Stimulated activated CD8-positive, alpha-beta memory T cell treated with anti-CD3 and anti-CD28 coated beads, Interleukin-15, amount 100 ng/mL, for 1 hour (primary cell): ENCODE measurements at regions not wholly inside any gene's neighbourhood (a gene's known extent, or its start where the extent isn't known, plus 50 kb on each side); places are given as distances from the start of the nearest gene placed in this dataset.
"Not testable (repeated sequence)": the region's sequence is repeated elsewhere in the genome, so short reads cannot be mapped to it uniquely, and the experiment has no call there.

Experiments
- DNase-seq: peaks from one replicate; pipeline ENCODE4 v3.0.0-alpha.2; 2020; ENCODE audit warnings: low read depth

DNA sequence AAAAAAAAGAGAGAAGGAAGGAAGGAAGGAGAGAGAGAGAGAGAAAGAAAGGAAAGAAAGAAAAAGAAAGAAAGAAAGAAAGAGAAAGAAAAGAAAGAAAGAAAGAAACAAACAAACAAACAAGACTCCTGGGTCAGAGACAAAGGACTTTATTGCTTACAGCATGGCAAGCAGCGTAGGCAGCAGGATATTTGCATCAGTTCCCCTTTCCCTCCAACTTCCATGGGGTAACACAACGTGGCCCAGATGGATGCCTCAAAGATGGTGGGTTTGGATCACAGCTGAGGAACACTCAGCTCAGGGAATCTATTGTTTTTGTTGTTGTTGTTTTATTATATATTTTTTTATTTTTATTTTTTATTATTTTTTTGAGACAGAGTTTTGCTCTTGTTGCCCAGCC is 128.5 kb upstream of the VKORC1L1 start:
- DNase-seq, result no peak

DNA sequence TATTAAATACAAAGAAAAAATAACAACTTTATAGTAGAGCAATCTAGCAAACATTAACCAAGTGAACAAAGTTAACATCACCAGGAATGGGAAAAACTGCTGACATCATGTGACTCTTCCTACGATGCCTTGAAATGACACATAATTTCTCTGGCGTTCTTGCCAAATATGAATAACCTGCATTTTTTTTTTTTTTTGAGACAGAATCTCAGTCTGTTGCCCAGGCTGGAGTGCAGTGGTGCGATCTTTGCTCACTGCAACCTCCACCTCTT is 126.5 kb upstream of the VKORC1L1 start:
- DNase-seq, result no peak

DNA sequence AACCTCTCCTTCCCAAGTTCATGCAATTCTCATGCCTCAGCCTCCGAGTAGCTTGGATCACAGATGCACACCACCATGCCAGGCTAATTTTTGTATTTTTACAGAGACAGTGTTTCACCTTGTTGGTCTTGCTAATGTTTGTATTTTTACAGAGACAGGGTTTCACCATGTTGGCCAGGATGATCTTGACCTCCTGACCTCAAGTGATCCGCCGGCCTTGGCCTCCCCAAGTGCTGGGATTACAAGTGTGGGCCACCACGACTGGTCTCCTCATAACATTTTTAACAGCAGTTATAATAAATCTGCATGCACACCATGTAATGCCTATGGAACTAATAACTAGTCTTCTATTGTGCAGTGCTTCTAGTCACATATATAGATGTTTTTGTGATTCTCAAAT is 123.8 kb upstream of the VKORC1L1 start:
- no peak for DNase-seq

DNA sequence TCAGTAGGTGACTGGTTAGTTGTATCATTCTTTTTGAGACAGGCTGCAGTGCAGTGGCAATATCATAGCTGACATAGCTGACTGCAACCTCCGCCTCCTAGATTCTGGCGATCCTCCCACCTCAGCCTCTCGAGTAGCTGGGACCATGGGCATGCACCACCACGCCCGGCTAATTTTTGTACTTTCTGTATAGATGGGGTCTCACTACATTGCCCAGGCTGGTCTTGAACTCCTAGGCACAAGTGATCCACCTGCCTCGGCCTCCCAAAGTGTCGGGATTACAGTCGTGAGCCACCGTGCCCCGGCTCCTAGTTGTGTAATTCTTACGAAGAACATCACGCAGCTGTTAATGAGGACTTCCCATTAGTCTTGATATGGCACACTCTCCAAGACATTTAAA is 123.4 kb upstream of the VKORC1L1 start:
- DNase-seq, result no peak

DNA sequence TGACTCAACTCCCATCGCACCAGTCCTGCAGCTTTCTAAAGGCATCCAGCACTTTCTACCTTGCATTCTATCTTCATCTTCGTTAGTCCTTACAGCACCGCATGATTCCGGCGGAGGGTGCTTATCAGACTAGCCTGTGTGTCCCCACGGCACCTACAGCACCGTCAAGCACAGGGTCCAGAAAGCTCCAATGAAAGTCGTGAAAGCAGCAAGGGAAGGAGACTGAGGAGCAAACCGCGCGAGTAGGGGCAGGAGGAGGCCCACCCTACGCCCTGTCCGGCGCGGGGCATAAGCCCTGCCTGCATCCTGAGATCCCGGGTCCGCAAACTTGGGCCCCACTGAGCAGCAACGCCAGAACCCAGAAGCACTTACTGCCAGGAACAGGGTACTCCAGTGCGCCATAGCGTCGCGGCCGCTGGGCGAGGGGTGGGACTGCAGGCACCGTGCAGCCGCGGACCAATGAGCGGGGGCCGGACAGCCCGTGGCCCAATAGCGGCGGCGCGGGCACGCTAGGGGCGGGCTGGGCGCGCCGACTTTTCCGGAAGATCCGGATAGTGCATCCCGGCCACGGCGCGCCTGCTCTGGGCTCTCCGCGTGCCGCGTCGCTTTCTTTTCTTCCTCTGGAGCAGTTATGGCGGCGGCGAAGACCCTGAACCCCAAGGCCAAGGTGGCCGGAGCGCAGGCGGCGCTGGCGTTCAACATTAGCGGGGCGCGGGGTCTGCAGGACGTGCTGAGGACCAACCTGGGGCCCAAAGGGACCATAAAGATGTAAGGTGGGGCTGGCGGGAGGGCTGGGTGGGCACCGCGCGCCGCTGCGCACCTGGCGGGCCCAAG is 122.1 kb upstream of the VKORC1L1 start:
- DNase-seq, result peak; percentile 63

DNA sequence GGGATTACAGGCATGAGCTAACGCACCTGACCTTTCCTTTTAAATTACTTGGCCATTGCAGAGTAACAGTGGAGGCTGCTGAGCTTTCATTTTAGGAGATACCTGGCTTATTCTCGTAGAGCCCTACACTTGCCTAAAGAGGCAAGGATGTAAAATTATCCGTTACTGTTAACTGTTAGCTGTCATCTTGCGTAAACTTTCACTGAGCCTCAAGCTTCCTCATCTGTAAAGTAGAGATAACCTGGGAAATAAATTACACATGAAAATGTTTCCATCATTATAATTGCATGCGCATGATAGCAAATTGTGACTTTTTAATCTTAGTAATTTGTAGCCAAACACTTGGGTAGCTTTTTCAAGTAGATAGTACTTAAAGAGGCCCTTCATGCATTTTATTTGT is 118.8 kb upstream of the VKORC1L1 start:
- DNase-seq, result not testable (repeated sequence)

DNA sequence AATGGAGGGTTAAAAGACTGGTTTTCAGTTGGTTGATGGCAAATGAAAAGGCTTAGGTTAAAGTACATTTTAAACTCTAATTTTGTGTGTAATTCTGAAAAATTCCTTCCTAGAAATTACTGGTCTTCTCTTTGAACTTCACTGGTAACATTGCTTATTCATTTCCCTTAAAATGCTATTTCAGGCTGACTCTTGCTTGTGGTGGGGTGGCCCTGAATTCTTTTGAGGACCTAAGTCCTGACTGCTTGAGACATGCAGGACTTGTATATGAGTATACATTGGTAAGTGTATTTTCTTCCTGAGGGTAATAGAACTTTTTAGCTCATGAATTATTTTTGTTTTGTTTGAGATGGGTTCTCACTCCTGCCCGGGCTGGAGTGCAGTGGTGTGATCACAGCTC is 113.9 kb upstream of the VKORC1L1 start:
- DNase-seq, result not testable (repeated sequence)

DNA sequence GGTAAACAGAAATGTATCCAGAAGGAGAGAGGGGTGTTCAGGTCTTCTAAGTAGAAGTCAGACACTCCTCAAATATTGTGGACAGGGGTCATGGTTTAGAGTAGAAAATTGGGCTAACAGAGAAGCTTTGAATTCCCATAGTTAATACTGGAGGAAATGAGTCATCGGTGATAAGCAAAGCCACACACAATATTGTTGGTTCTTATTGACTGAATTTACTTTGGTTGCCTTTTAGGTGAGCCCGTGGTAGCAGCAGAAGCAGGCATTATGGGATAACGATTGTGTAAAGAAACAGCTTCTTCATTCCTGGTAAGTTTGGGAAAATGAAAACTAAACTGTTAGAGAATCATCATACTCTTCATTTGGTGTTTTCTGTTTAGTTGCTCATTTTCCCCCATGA is 110.2 kb upstream of the VKORC1L1 start:
- DNase-seq, result not testable (repeated sequence)

DNA sequence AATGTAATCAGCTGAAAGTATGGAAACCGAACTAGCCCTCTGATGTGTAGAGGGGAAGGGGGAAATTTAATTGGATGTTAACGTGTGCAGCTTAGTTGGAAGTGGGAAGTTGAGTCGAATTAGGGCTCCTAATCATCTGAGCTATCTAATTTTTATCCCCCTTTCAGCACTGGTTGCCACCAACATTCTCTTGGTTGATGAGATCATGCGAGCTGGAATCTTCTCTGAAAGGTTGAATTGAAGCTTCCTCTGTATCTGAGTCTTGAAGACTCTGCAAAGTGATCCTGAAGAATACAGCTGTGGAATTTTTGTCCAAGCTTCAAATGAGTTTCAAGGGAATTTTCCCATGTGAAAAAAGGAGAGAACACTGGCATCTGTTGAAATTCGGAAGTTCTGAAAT is 109.8 kb upstream of the VKORC1L1 start:
- DNase-seq, result not testable (repeated sequence)

DNA sequence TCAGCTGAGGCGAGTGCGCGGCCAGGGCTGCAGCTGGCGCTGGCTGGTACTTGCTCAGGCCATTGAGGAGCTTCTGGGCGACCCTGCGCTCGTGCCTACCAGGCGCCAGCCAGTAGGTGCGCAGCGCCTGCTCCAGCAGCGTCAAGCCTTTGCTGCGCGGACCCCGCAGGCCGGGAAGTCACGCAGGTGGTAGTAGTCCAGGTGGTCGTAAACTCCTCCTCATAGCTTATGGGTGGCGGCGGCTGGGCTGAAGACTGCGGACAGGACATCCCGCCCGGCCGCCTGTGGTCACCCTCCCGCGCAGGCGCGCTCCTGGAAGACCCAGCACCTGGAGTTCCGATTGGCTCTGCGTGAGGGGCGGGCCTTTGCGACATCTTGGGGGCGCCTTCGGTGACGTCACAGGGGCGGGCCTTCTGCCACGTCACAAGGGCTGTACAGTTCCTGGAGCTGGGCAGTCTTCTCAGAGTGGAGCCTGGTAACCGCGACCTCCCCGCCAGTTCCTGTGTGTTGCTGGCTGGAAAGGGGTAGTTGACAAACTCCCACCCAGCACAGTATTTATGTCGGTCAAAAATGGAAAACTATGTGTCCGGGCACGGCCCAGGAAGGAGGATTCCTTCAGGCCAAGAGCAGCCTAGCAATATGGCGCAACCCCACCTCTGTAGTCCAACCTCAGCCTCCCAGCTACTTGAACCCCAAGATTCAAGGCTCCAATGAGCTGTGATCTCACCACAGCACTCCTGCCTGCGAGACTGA is 102.2 kb upstream of the VKORC1L1 start:
- peak; percentile 94 for DNase-seq

DNA sequence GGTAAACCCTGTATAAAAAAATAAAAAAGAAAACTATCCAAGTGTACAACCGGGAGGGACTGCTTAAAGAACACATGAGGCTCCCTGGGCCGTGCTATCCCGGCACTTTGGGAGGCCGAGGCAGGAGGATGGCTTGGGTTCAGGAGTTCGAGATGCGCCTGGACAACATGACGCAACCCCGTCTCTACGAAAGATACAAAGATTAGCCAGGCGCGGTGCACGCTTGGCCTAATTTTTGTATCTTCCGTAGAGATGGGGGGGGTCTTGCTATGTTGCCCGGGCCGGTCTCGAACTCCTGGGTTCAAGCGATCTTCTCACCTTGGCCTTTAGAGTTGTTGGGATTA is 101.7 kb upstream of the VKORC1L1 start:
- DNase-seq, result not testable (repeated sequence)

DNA sequence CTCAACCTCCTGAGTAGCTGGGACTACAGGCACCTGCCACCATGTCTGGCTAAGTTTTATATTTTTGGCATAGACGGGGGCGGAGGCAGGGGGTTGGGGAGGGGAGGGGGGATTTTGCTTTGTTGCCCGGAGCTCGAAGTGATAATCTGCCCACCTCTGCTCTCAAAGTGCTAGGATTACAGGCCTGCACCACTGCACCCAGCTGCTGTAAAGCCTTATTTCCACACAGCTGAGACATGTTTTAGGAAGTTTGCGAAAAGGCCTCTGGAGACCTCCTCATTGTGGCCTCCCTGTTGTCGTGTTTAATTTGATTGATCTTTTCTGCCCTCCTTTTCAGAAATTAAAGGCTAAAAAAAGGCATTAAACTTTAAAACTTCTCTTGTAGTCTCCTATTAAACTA is 96.2 kb upstream of the VKORC1L1 start:
- DNase-seq, result not testable (repeated sequence)

DNA sequence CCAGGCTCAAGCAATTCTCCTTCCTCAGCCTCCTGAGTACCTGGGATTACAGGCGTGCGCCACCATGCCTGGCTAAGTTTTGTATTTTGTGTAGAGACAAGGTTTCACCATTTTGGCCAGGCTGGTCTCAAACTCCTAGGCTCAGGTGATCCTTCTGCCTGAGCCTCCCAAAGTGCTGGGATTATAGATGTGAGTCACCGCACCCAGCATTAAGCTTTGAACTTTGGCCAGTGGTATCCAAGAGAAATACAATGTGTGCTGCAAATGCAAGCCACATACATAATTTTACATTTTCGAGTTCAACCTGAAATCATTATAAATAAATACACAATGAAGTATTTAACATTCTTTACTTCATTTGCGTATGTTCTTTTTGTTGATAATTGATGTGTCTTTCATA is 82.9 kb upstream of the VKORC1L1 start:
- DNase-seq, result not testable (repeated sequence)

DNA sequence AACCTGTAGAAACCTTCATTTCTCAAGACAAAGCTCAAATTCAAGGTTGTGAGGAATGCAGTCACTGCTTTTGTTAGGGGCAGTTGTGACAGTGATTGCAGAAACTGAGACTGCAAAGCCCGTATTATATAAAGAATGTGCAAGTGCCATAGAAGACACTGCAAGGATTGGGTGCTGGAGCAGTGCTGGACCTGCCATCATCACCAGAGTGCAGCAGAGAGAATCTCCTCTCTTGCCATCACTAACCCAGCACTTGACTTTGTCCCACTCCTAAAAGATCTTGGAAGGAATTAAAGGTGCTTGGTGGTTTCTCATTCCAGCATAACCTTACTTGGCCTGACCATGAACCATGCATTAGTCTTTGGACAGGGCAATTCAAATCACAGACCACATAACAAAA is 81.1 kb upstream of the VKORC1L1 start:
- not testable (repeated sequence) for DNase-seq

DNA sequence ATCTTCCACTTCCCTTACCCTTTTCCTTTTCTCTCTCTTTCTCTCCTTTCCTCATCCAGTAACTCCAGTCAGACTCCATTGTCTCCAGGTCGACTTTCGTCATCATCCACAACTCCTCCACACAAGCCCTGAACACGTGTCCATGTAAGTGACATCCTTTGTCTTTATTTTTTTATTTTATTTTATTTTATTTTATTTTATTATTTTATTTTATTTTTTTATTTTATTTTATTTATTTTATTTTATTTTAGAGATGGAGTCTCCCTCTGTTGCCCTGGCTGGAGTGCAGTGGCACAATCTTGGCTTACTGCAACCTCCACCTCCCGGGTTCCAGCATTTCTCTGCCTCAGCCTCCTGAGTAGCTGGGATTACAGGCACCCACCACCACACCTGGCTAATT is 80.1 kb upstream of the VKORC1L1 start:
- not testable (repeated sequence) for DNase-seq

DNA sequence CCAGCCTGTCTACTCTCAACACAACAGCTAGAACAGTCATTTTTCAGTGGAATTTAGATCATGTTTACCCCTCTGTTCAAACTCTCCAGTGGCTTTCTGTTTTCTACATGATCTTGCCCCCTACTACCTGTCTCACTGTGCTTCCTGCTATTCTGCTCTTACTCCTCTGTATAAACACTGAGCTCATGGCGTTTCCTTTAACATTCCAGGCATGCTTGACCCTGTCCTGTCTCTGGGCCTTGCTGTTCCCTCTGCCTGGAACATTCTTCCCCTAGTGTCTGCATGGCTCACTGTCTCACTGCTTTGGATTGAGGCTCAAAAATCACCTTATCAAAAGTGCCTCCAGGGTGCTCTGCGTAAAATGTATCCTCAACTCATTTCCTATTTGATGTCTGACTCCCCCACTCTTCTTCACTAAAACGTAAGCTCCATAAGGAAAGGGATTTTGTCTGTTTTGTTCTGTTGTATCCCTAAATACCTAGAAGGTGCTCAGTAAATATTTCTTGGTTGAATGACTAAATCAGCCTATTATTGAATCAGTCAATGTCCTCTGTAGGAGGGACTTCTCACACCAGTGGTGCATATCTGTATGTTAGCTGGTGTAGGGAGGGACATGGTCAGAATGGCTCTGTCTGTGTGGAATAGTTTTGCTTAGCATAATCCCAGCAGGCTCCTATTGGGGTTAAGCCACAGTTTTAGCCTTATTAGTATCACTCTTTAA is 78.0 kb upstream of the VKORC1L1 start:
- not testable (repeated sequence) for DNase-seq

DNA sequence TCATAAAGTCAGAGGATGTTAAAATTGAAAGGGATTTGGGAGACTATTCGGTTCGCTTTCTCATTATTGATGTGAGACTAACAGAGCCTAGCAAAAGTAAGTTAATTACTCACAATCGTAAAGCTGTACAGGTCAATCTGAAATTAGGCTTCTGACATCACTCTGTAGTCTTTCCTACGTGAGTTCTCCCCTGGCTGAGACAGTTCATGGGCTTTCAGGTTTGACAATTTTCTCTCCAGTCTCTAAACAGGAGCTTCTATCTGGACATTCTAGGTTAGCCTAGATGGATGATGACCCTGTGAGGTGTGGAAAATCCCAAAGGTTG is 77.5 kb upstream of the VKORC1L1 start:
- DNase-seq, result not testable (repeated sequence)

DNA sequence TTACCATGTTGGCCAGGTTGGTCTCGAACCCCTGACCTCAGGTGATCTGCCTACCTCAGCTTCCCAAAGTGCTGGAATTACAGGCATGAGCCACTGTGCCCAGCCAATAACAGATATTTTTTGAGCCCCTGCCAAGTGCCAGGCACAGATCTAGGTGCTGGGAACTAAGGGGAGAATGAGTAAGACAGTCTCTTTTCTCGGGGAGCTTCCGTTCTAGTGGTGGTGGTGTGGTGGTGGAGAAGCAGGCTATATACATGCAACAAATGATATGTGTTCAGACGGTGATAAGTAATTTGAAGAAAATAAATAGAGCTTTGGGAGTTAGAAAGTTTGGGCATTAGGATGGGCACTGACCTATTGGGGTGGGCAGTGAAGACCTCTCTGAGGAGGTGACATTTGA is 76.7 kb upstream of the VKORC1L1 start:
- no peak for DNase-seq

DNA sequence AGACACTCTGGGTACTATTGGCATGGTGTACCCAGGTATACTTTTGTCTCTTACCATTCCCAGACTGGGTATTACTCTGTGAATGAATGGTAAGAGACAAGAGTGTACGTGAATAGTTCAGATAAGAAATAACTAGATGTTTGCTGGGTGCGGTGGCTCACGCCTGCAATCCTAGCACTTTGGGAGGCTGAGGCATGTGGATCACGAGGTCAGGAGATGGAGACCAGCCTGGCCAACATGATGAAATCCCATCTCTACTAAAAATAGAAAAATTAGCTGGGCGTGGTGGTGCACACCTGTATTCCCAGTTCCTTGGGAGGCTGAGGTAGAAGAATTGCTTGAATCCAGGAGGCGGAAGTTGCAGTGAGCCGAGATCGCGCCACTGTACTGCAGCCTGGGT is 75.8 kb upstream of the VKORC1L1 start:
- not testable (repeated sequence) for DNase-seq

DNA sequence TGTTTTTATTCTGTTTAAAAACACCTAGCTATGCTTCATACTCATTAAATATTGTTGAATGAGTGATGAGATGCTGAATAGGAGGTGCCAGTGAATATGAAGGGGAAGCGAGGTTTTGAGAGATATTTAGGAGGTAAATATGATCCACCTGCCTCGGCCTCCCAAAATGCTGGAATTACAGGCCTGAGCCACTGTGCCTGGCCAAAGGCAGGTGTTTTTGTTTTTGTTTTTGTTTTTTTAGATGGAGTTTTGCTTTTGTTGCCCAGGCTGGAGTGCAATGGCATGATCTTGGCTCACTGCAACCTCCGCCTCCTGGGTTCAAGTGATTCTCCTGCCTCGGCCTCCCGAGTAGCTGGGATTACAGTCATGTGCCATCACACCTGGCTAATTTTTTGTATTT is 75.3 kb upstream of the VKORC1L1 start:
- not testable (repeated sequence) for DNase-seq

DNA sequence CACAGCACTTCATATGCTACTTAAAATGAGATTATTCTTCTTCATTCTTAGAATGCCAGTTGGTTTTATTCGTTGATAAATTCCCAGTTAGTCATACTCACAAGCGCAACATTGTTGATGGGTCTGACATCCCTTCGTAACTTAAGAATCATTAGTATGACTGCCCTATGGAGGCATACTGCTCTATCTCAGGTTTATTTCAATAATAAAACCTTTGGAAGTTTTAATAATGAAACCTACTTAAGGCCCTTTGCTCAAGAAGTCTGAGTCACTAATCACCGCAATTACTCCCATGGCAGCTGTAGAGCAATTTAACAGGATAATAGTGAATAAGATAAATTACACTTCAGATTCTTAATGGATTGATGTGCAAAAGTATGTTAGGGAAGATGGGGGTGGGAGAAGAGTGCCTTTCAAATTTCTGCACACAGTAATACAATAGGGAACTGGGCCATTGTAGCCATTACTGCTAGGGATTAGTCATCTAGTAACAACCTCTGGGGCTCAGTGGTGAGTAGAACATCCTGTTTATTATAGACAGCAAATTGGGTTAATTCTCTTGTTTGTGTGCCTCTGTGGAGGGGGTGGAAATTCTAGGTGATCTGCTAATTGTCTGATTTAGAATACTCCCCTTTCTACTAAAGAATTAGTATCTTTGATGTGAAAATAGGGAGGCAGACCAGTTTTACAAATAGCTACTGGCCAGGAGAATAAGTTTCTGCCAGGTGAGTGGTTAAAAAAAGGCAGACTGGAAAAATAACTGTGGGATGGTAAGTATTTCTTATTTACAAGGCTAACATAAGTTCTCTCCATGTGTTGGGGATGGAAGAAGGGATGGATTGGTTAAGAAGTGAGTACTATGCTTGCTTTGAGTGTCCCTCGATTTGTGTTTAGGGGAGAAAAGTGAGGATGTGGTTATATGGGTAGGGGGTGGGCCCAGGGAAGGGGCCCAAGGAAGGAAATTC is 74.5 kb upstream of the VKORC1L1 start:
- DNase-seq, result no peak

DNA sequence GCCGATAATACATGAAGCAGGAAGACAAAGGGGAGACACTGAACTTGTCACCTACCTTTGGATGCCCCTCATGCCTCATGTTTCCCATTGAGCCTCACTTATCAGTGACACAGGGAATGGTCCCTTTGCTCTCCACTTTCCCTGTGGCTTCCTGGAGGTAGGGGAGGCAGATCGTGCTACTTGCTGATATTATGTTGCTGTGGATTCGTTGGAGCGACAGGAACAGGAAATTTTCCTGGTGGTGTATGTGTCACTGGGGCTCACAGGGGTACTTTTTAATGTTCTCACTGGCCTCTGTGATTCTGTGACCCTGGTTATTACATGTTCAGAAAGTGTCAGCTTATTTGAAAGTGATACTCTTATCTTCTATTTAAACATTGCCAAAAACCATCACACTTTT is 72.7 kb upstream of the VKORC1L1 start:
- DNase-seq, result not testable (repeated sequence)
